GM12892 (cell line): ENCODE measurements at regions not wholly inside any gene's neighbourhood (a gene's known extent, or its start where the extent isn't known, plus 50 kb on each side); places are given as distances from the start of the nearest gene placed in this dataset.

Experiments used
- POLR2A ChIP-seq: IDR thresholded peaks from 2 replicates; pipeline ENCODE4 v1.6.1; 2011; ENCODE audit warnings: low read depth, low read length, control low read depth
- POLR2AphosphoS5 ChIP-seq: IDR thresholded peaks from 2 replicates; pipeline ENCODE4 v1.6.1; 2011; ENCODE audit warnings: low read depth, low read length, control low read depth
- TAF1 ChIP-seq: IDR thresholded peaks from 2 replicates; pipeline ENCODE4 v1.6.1; 2011; ENCODE audit warnings: low read depth, mild to moderate bottlenecking, control low read depth, low read length, borderline replicate concordance

DNA sequence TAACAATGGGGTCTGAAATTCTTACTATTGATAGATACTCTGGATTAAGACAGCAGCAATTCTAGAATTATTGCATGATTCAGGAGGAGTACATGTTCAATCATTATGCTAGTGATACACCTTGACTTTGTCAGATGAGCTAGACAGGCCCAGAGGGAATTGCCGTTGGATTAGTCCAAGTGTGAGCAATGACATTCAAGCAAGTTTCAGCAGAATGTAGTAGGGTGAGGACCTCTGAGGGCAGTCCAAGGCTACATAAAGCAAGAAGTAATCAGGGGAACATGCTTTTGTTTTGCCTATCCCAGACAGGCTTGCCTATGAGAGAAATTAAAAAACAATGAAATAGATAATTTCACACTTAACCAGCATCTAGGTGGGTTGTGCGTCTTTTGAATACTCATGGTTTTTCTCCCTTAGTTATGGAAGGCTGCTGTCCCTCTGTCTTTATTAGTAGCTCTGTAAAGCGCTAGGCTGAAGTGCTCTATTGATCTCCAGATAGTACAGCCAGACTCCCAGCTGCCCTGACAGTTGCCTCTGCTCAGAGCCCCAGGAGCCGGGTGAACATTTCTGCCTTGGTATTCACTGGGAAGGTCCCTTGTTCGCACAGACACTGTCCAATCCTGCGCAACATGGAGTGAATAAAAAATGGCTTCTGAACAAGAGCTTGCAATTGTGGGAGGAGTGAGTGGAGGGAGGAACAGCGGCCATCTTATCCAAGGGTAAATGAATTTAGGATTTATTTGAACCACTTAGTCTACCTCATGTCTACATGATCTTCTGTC is 316.6 kb upstream of the ONECUT1 start:
- TF ChIP-seq POLR2AphosphoS5 (no peak), POLR2A (no peak), TAF1 (no peak)
